ENCODE measurements at regions not wholly inside any gene's neighbourhood (a gene's known extent, or its start where the extent isn't known, plus 50 kb on each side); places are given as distances from the start of the nearest gene placed in this dataset.

GRCh38 chr9:108588246-108588645 is 267.5 kb downstream of the ACTL7B start:
- TF ChIP-seq ZFX (IDR thresholded peaks at IDR 0.05; ENCODE audit: borderline replicate concordance) (no peak), CTCF (IDR thresholded peaks at IDR 0.05) (no peak)
- no peak overlapping the region for H3K27ac ChIP-seq

- TF ChIP-seq CTCF (IDR thresholded peaks at IDR 0.05) (no peak), ZFX (IDR thresholded peaks at IDR 0.05; ENCODE audit: borderline replicate concordance) (no peak)
- no peak overlapping the region for H3K27ac ChIP-seq
Observed at GRCh38 chr9:108586471-108587139, 269.2 kb downstream of the ACTL7B start.

- no peak overlapping the region for H3K27ac ChIP-seq
- no peak for TF ChIP-seq ZFX (IDR thresholded peaks at IDR 0.05; ENCODE audit: borderline replicate concordance)
- no peak for TF ChIP-seq CTCF (IDR thresholded peaks at IDR 0.05)
Observed at GRCh38 chr9:108584860-108585259, 270.9 kb downstream of the ACTL7B start.

GRCh38 chr9:108582726-108583125 is 273.1 kb downstream of the ACTL7B start:
- TF ChIP-seq CTCF (IDR thresholded peaks at IDR 0.05) = no peak
- no peak for TF ChIP-seq ZFX (IDR thresholded peaks at IDR 0.05; ENCODE audit: borderline replicate concordance)

GRCh38 chr9:108579757-108580439 is 275.9 kb downstream of the ACTL7B start:
- H3K27ac ChIP-seq = no peak overlapping the region
- TF ChIP-seq ZFX (IDR thresholded peaks at IDR 0.05; ENCODE audit: borderline replicate concordance) (no peak), CTCF (IDR thresholded peaks at IDR 0.05) (no peak)

More at GRCh38 chr9:108582726-108583125, 273.1 kb downstream of the ACTL7B start:
- H3K27ac ChIP-seq = no peak overlapping the region

- no peak overlapping the region for H3K27ac ChIP-seq
- TF ChIP-seq ZFX (IDR thresholded peaks at IDR 0.05; ENCODE audit: borderline replicate concordance) (no peak), CTCF (IDR thresholded peaks at IDR 0.05) (no peak)
Observed at GRCh38 chr9:108575276-108575675, 280.5 kb downstream of the ACTL7B start.

GRCh38 chr9:108569624-108570023 is 286.2 kb downstream of the ACTL7B start:
- TF ChIP-seq CTCF (IDR thresholded peaks at IDR 0.05) (no peak), ZFX (IDR thresholded peaks at IDR 0.05; ENCODE audit: borderline replicate concordance) (no peak)
- no peak overlapping the region for H3K27ac ChIP-seq

Data from 22Rv1 (cell line).